WTC11 (cell line): ENCODE measurements at regions not wholly inside any gene's neighbourhood (a gene's known extent, or its start where the extent isn't known, plus 50 kb on each side); places are given as distances from the start of the nearest gene placed in this dataset.

ENCODE experiments used
- ATAC-seq: fragments of 200-7000 bp; cut with Tn5 transposase; 2 replicates; pipeline ENCODE4 v1.10.0; 2021; ENCODE audit warnings: mild to moderate bottlenecking, moderate library complexity
- CTCF ChIA-PET: fragments of 300-600 bp; sonication (Branson Sonifier 250); formaldehyde crosslinking; loops from one replicate; lab custom pipeline; 2021; ENCODE audit warnings: antibody characterized with exemption; lab: Charles Lee
- POLR2A ChIA-PET: fragments of 350-600 bp; sonication (Branson Sonifier 250); formaldehyde crosslinking; loops from one replicate; lab custom pipeline; 2021; ENCODE audit warnings: antibody characterized with exemption; lab: Charles Lee
- DNase-seq: peaks from one replicate; pipeline ENCODE4 v3.0.0; 2021; ENCODE audit warnings: low spot score
- H3K27ac Mint-ChIP-seq: 2 replicates; pipeline ENCODE4 v1.8.0; 2021; ENCODE audit warnings: mixed read lengths
- H3K27me3 Mint-ChIP-seq: 2 replicates; pipeline ENCODE4 v1.8.0; 2021; ENCODE audit warnings: low read depth, mild to moderate bottlenecking, moderate library complexity, mixed read lengths
- H3K36me3 Mint-ChIP-seq: 2 replicates; pipeline ENCODE4 v1.8.0; 2021; ENCODE audit warnings: mixed read lengths
- H3K4me1 Mint-ChIP-seq: 2 replicates; pipeline ENCODE4 v1.8.0; 2022; ENCODE audit warnings: mixed read lengths
- H3K4me3 Mint-ChIP-seq: 2 replicates; pipeline ENCODE4 v1.8.0; 2021; ENCODE audit warnings: mild to moderate bottlenecking, moderate library complexity, mixed read lengths
- H3K9me3 Mint-ChIP-seq: 2 replicates; pipeline ENCODE4 v1.8.0; 2021; ENCODE audit warnings: mixed read lengths
- ARID4B ChIP-seq: sonication (generic); formaldehyde crosslinking; IDR thresholded peaks from 2 replicates; pipeline ENCODE4 v1.8.0; 2023; ENCODE audit warnings: missing genetic modification reagents, mild to moderate bottlenecking, borderline replicate concordance
- CREB1 ChIP-seq: sonication (generic); formaldehyde crosslinking; IDR thresholded peaks from 2 replicates; pipeline ENCODE4 v1.8.0; 2023; ENCODE audit warnings: mild to moderate bottlenecking, missing genetic modification reagents
- E2F4 ChIP-seq: sonication (generic); formaldehyde crosslinking; IDR thresholded peaks from 2 replicates; pipeline ENCODE4 v1.8.1; 2022; ENCODE audit warnings: low read depth, mild to moderate bottlenecking, moderate library complexity, missing genetic modification reagents, borderline replicate concordance
- ESRRA ChIP-seq: sonication (generic); formaldehyde crosslinking; IDR thresholded peaks from 2 replicates; pipeline ENCODE4 v1.8.1; 2022; ENCODE audit warnings: mild to moderate bottlenecking, missing genetic modification reagents, borderline replicate concordance
- GABPB1 ChIP-seq: sonication (generic); formaldehyde crosslinking; IDR thresholded peaks from 2 replicates; pipeline ENCODE4 v1.8.1; 2023; ENCODE audit warnings: mild to moderate bottlenecking, missing genetic modification reagents
- GTF2I ChIP-seq: fragments of 250-450 bp; sonication (Bioruptor Pico); conservative IDR thresholded peaks from 2 replicates; pipeline ENCODE4 v1.4.0; 2021; ENCODE audit warnings: mild to moderate bottlenecking
- MXD4 ChIP-seq: fragments of 250-450 bp; sonication (Bioruptor Pico); IDR thresholded peaks from 2 replicates; pipeline ENCODE4 v1.8.0; 2021; ENCODE audit warnings: mild to moderate bottlenecking, moderate library complexity, borderline replicate concordance
- NR1H2 ChIP-seq: sonication (generic); formaldehyde crosslinking; IDR thresholded peaks from 2 replicates; pipeline ENCODE4 v1.9.0; 2021; ENCODE audit warnings: mild to moderate bottlenecking, moderate library complexity, missing genetic modification reagents
- NR2C2 ChIP-seq: sonication (generic); formaldehyde crosslinking; IDR thresholded peaks from 2 replicates; pipeline ENCODE4 v1.8.0; 2022; ENCODE audit warnings: mild to moderate bottlenecking, missing genetic modification reagents
- NR3C1 ChIP-seq: sonication (generic); formaldehyde crosslinking; conservative IDR thresholded peaks from 2 replicates; pipeline ENCODE4 v1.8.1; 2023; ENCODE audit warnings: low read depth, mild to moderate bottlenecking, missing genetic modification reagents
- OVOL2 ChIP-seq: fragments of 250-450 bp; sonication (Bioruptor Pico); IDR thresholded peaks from 2 replicates; pipeline ENCODE4 v1.9.0; 2021; ENCODE audit warnings: mild to moderate bottlenecking, borderline replicate concordance
- PRRX2 ChIP-seq: fragments of 250-450 bp; sonication (Bioruptor Pico); IDR thresholded peaks from 2 replicates; pipeline ENCODE4 v1.8.0; 2021; ENCODE audit warnings: mild to moderate bottlenecking
- SMAD4 ChIP-seq: sonication (generic); formaldehyde crosslinking; IDR thresholded peaks from 2 replicates; pipeline ENCODE4 v1.8.0; 2022; ENCODE audit warnings: mild to moderate bottlenecking, missing genetic modification reagents
- STAT6 ChIP-seq: sonication (generic); formaldehyde crosslinking; conservative IDR thresholded peaks from 2 replicates; pipeline ENCODE4 v1.8.1; 2023; ENCODE audit warnings: mild to moderate bottlenecking, low read depth, missing genetic modification reagents, moderate library complexity
- ZNF121 ChIP-seq: sonication (generic); formaldehyde crosslinking; IDR thresholded peaks from 2 replicates; pipeline ENCODE4 v1.8.0; 2023; ENCODE audit warnings: missing genetic modification reagents
- ZSCAN18 ChIP-seq: fragments of 250-450 bp; sonication (Bioruptor Pico); IDR thresholded peaks from 2 replicates; pipeline ENCODE4 v2.1.2; 2022; ENCODE audit warnings: mild to moderate bottlenecking, moderate library complexity
- TF ChIP-seq, protein P1 (sequence below): sonication (generic); formaldehyde crosslinking; IDR thresholded peaks from 2 replicates; pipeline ENCODE4 v1.8.1; 2023; ENCODE audit warnings: mild to moderate bottlenecking, missing genetic modification reagents, moderate library complexity
- TF ChIP-seq, protein P2 (sequence below): fragments of 250-450 bp; sonication (Bioruptor Pico); IDR thresholded peaks from 2 replicates; pipeline ENCODE4 v1.9.0; 2021; ENCODE audit warnings: mild to moderate bottlenecking

DNA sequence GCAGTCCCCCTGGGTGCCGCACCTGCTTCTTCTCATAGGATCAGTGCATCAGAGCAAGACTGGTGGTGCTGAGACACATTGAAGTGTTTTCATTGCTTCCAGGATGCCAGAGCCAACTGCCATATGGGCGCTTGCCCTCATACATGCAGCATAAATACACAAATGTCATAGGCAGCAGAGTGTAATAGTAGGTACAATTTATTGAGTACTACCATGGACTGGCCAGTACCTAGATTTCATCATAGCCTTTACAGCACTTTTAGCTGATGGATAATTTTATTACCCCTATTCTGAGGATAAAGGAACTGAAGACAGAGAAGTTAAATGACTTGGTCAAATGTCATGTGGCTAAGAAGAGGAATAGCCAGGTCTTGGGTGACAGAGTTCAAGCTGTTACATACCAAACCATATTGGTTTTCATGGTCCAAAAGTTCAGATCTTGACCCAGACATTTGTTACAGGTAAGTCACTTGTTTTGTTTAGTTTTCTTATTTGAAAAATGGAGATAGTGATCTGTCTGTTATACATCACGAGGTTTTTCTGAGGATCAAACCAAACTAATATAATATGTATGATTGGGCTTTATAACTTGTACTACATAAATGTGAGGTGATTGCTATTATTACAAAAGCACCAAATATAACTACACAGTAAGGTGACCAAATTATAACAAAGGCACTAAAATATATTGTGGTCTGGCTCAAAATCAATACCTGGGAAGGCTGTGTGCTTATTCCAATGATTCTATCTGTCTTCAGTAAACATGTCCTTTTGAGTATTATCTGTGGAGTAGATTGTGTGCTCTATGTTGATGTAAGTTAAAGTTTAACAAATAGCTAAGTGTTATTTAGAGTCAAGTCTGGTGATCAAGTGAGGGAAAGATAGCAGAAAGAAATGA lies 151.9 kb upstream of the CYRIA start (continued):
- TF ChIP-seq E2F4 (CRISPR knock-in tag) (no peak), GTF2I (CRISPR knock-in tag) (no peak), MXD4 (CRISPR knock-in tag) (no peak), CREB1 (CRISPR knock-in tag) (no peak), NR1H2 (CRISPR knock-in tag) (no peak), GABPB1 (no peak), NR3C1 (no peak), ESRRA (CRISPR knock-in tag) (no peak)

- H3K36me3 Mint-ChIP-seq, result no peaks in the 10 kb centered on the region
- TF ChIP-seq SMAD4 (CRISPR knock-in tag) (no peak), OVOL2 (no peak), STAT6 (CRISPR knock-in tag) (no peak)
- TF ChIP-seq, protein P1, sequence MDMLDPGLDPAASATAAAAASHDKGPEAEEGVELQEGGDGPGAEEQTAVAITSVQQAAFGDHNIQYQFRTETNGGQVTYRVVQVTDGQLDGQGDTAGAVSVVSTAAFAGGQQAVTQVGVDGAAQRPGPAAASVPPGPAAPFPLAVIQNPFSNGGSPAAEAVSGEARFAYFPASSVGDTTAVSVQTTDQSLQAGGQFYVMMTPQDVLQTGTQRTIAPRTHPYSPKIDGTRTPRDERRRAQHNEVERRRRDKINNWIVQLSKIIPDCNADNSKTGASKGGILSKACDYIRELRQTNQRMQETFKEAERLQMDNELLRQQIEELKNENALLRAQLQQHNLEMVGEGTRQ, result no peak
- TF ChIP-seq, all 79 proteins: peak for 0
- Mint-ChIP-seq H3K4me3 (no peak overlapping the region), H3K27ac (no peak overlapping the region), H3K9me3 (peaks cover 8% of the 10 kb centered on the region), H3K4me1 (peaks cover under 1% of the 10 kb centered on the region; the same call in 1 of the 2 replicates), H3K27me3 (no peaks in the 10 kb centered on the region)
- CTCF ChIA-PET, result no interaction called here
- ATAC-seq, result no peak
- DNase-seq, result no peak
- POLR2A ChIA-PET, result no interaction called here
Measured at GRCh38 chr2:16816522-16816921, 150.9 kb upstream of the CYRIA start.

DNA sequence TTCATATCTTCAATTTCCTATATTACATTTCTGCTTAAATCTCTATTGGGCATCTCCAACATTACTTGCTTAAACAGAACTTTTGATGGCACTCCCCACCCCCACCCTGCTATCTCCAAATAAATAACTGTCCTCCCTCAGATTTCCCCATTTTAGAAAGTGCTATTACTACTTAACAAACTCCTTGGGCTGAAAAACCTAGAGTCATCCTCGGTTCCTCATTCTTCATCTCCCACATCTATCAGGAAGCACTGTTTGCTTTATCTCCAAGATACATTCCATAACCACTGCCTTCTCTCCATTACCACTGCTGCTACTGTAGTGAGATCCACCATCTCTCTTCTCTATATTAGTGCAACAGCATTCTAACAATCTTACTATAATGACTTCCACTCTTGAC lies 150.4 kb upstream of the CYRIA start:
- DNase-seq (no peak), ATAC-seq (no peak)
- Mint-ChIP-seq H3K4me3 (no peak overlapping the region), H3K27me3 (no peaks in the 10 kb centered on the region), H3K9me3 (peaks cover 8% of the 10 kb centered on the region), H3K27ac (no peak overlapping the region), H3K36me3 (no peaks in the 10 kb centered on the region), H3K4me1 (no peaks in the 10 kb centered on the region)
- CTCF ChIA-PET, result no interaction called here
- POLR2A ChIA-PET, result no interaction called here
- TF ChIP-seq ZSCAN18, result no peak
- no peak for TF ChIP-seq ARID4B (CRISPR knock-in tag)
- TF ChIP-seq NR2C2 (CRISPR knock-in tag), result no peak
- TF ChIP-seq NR1H2 (CRISPR knock-in tag), result no peak
- TF ChIP-seq STAT6 (CRISPR knock-in tag), result no peak
- TF ChIP-seq, protein P2, sequence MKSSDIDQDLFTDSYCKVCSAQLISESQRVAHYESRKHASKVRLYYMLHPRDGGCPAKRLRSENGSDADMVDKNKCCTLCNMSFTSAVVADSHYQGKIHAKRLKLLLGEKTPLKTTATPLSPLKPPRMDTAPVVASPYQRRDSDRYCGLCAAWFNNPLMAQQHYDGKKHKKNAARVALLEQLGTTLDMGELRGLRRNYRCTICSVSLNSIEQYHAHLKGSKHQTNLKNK, result no peak
- no peak for TF ChIP-seq ZNF121 (CRISPR knock-in tag)
- no peak for TF ChIP-seq PRRX2
- no peak for TF ChIP-seq SMAD4 (CRISPR knock-in tag)
- TF ChIP-seq GTF2I (CRISPR knock-in tag), result no peak
- no peak for TF ChIP-seq GABPB1
